HG03342 (cell line): ENCODE measurements at regions not wholly inside any gene's neighbourhood (a gene's known extent, or its start where the extent isn't known, plus 50 kb on each side); places are given as distances from the start of the nearest gene placed in this dataset.

ENCODE experiments used
- ATAC-seq: cut with Tn5 transposase; IDR thresholded peaks from one replicate; pipeline ENCODE4 v1.9.1; 2021; ENCODE audit warnings: mild to moderate bottlenecking, moderate library complexity; ENCODE audit not compliant: unreplicated experiment

DNA sequence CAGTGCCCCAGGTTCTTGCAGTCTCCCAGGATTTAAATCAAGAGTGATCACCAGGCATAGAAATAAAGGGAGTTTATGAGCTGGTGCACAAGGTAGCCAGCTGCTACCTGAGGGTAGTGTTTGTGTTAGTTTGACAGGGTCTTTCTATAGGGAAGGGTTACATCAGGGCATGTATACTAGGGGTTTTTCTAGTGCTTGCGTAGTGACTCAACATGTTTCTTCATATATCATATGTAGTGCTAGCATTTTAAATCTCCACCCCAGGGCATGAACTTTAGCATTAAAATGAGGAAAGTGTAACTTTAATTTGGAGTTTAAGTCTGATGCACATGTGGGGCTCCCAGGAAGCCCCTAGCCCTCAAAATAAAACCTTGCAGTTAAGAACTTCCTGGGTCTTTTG is 86.5 kb upstream of the TNR start:
- ATAC-seq = no peak

DNA sequence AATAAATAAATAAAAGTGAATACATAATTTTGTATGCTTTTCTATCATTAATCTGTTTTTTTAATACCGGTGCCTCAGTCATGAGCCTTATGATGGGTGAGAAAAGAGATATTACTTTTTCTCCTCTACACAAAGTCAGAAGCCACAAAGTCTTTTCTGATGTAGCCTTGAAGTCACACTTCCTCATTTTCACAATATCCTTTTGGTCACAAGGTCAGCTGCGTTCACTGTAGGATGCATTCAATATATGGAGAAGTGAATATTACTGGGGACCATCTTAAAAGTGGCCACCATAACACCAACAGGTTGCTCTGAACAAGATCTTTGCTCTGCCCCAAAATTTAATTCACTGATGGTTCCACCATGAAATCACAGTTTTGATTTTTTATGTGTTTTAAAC is 83.3 kb upstream of the TNR start:
- ATAC-seq = peak; percentile 77

DNA sequence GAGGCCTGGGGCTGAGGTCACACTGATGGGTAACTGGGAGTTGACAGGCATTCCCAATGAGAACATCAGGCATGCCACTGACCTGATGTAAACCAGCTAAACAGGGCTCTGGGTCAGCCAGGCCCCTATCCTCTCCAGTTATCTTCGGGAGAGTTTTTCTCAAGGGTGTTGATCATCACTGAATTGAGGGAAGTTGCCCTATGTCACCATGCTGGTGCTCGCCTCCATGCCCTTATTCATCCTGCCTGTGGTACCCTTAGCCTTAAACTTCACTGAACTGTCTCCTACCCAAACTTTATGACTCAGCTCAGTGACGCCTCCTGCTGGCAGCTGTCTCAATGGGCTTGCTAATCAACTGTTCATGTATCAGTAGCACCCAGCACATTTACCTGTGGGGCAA is 80.7 kb upstream of the TNR start:
- no peak for ATAC-seq

DNA sequence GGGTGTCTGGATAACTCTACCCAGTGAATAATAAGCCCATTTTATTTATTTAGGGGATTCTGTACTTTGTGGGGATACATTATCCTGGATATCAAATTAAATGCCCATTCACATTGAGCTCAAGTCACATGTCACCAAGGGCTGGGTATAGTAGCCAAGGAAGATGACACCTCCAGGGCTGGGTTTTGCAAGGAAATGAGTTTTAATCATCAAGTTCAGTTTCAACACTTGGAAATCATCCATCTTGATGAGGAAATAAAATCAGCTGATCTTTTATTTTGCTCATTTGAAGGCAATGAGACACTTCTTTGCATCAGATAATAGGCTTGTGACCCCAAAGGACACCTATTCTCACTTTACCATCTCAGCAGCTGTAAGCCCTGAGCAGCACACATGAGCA is 80.0 kb upstream of the TNR start:
- ATAC-seq = no peak

DNA sequence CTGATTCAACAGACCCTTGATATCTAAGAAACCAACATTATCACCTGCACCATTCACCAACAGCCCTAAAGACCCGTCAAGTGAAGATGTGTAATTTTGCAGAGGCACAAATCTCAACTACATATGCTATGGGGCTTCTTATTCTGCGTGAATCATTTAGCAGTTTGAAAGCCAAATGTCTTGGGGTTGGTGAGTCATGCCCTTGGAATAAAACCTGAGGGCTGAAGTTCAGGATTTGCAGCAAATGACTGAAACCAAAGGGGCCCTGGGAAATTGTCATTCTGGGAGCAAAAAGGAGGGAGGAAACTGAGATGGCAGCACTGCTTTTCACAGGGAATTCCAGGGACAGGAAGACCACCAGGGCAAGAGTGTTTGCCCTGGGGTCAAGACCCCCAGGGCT is 79.2 kb upstream of the TNR start:
- no peak for ATAC-seq

DNA sequence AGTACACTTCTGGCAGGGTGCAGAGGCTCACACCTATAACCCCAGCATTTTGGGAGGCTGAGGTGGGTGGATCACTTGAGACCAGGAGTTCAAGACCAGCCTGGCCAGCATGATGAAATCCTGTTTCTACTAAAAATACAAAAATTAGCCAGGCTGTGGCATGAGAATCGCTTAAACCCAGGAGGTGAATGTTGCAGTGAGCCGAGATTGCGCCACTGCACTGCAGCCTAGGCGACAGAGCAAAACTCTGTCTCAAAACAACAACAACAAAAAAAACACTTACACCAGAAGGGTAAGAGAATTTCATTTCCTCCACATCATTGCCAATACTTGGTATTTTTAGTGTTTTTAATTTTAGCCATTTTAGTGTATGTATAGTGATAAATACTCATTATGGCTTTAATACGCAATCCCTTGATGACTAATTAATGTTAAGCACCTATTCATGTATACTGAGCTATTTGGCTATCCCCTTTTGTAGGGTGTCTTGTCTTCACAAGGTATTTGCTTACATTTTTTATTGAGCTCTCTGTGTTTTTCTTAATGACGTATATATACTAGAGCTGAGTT is 77.1 kb upstream of the TNR start:
- ATAC-seq = no peak

DNA sequence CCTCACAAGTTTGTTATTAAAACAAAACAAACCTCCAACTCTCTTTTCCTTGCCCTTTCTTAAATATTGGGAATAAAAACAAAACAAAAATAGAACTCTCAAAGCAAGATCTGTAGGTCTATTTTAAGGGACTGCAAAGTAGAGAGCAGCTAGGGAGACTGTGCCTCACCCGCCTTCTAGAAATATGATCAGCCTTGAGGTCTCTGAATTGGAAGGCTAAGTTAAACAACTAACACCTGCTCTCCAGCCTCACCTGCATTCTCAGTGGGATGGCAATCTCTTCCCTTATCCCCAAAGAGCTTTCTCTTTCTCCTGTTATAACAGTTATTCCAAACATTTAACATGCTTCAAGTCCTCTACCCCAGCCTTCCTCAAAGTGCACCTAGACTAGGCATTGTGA is 75.5 kb upstream of the TNR start:
- no peak for ATAC-seq

DNA sequence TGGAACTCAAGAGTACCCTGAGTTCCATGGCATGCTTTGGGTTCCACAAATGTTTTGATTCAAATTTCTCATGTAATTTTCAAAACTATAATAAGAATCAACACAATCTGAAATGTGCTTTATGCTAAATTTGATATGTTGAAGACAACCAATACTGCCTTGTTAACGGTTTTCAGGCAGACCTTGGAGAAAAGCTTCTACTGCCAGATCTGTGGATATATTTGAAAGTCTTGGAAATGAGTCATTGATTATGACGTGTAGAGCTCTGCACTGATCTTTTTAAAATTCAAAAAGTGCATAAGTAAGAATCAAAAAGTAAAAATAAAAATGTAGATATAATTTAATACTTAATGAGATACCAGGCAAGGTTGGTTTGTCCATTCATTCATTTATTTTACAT is 74.0 kb upstream of the TNR start:
- ATAC-seq = no peak

DNA sequence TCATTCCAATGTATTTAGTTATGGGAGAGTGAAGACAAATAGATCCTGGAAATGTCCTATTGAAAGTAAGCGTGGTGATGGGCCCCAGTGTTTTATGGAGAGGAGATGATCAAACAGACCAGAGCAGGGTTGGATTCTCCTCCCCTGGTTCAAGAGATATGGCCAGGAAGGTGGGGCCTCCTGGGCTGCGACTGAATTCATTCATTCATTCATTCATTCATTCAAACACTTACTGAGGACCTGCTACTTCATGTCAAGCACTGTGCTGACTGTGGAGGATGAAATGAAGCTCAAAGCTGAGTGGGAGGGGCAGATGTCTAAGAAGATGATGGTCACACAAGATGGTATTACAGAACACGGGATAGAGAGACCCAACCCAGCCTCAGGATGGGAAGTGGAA is 71.5 kb upstream of the TNR start:
- no peak for ATAC-seq

DNA sequence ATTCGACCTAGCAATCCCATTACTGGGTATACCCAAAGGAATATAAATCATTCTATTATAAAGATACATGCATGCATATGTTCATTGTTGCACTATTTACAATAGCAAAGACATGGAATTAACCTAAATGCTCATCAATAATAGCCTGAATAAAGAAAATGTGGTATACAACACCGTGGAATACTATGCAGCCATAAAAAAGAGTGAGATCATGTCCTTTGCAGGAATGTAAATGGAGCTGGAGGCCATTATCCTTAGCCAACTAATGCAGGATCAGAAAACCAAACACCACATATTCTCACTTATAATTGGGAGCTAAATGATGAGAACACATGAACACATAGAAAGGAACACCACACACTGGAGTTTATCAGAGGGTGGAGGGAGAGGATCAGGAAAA is 69.5 kb upstream of the TNR start:
- no peak for ATAC-seq

DNA sequence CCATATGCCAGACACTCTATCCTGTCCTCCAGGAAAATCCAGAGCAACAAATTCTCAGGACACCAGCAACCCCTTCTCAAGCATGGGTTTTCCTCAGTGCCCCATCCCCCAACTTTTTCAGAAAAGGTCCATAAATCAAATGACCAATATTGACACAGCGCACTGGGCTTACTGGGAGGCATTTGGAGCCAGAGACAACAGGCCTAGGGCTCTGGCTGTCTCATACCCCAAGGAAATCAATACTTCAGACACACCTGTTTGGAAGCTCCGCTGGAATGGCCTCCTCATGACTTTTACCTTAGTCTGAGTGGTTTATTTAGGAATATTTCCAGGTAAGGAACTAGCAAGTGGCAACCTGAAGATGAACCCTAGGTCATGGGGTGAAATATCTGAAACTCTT is 66.9 kb upstream of the TNR start:
- ATAC-seq = no peak

DNA sequence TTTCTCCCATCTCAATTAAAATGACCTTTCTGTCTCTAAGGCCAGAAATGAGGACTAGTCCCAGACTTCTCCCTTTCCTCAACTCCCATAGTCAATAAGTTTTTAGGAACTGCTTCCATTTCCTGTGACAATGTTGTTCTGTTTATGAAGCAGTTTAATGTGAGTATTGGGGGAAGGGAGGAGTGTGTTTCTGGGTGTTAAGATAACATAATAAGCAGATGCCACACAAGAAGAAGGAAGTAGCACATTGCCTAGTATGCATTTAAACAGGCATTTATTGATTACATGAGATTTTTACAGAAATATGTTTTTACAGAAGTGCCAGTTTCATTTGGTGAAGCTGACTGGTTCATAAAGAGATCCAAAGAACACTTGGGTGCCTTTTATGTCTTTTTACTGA is 65.6 kb upstream of the TNR start:
- no peak for ATAC-seq

DNA sequence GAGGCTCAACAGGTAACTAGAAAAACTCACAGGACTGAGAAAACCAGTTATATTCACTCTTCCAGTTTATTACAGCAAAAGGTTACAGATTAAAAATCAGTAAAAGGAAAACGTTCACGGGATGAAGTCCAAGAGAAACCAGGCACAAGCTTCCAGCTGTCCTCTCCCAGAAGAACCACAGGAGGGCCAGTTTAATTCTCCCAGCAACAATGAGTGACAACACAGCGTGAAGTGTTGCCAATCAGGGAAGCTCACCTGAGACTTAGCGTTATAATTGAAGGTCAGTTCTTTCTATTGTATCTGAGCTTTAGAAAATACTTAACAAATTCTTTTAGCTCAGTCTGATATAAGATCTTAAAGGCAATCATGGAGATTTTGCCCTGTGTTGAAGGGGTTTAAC is 65.2 kb upstream of the TNR start:
- no peak for ATAC-seq

DNA sequence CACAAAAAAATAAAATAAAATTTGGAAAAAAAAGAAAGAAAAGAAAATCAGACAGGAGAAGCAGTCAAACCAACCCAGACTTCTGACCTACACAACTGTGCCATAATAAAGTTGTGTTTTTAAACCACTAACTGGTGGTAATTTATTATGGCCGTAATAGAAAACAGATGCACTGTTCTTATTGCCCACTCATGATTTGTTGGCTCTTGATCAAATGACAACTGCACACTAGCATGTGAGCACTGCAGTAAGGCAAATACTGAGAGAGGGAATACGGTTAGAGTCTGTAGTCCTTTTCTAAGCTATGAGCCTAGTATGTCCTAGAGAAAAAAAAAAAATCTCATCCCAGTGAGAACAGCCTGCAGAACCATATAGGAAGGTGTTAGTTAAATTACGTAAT is 61.2 kb upstream of the TNR start:
- no peak for ATAC-seq

DNA sequence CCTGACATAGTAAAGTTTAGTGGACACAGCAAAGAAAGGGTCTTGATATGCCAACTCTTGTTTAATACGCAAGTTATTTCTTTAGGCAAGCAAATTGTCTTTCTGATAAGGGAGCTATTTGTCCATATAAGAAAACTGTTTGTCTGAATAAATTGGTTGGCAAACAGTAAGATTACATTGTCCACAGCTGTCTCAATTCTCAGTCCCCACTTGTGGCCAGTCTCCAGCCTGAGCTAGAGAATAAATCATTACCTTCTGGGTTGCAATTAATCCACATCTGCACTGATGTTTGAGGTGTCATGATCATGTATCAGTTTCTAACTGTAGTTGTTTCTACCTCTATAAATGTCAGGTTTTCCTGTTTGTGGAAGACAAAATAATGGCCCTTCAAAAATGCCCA is 60.0 kb upstream of the TNR start:
- no peak for ATAC-seq

DNA sequence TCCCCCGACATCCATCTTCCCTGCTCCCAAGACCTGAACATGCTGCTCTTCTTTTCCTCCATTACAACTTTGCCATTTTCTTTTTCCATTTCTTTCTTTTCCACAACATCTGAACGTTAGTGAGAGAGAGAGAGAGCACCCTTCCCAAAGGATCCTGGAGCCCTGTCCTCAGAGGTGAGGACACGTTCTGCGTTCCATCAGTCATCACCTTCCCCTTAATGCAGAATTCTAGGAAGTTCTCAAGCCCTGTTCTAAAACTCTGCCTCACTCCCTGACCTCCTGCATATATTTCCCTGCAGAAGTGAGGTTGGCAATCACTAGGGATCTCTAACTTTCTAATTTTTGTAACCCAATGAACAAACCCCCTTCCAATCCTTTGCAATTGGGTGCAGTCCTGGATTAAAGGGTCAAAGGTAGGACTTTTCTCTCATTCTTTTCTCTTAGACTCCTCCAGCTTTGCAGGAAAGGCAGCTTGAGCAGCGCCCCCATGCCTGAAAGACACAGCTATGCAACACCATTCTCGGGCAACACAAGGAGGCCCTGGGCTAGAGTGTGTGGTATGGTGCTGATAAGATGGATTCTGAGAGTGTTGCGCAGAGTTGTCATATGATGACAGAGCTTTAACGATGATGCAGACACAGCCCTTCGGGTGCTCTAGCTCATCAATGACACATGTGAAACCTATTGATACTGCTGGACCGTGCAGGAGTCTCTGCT is 59.2 kb upstream of the TNR start:
- no peak for ATAC-seq

DNA sequence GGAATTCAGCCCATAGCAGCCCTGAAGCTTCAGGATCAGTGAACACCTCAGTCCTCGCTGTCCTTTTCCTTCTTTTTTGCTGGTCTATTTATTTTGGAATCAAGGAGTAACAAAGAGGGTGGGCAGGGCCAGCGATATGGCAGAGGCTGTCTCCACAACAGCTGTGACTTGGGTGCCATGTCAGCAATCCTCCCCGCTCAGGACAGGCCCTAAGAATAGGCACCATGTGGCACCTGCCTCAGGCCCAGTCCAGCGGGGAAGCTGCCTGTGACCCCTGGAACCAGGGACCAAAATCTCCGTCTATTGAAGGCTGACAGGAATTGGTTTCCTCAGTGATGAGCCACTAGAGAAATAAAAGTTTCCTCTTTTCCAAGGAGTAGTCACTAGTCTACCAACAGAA is 58.6 kb upstream of the TNR start:
- no peak for ATAC-seq

DNA sequence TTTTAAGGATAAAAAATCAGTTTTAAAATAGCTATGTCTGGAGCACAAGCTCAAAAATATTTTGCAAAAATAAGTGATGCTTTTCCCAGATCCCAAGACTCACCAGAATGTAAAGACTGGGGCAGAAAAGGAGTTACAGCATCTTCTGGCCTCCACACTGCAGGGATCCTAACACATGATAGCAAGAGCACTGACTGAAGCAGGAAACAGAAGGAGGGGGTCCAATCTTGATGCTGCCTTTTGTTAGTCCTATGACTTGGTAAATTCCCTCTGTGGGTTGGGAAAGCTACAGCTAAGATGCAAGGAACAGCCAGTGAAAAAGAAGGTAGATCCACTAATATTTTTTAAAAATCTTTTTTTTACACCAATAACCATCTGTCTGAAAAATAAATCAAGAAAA is 54.2 kb upstream of the TNR start:
- ATAC-seq = no peak

DNA sequence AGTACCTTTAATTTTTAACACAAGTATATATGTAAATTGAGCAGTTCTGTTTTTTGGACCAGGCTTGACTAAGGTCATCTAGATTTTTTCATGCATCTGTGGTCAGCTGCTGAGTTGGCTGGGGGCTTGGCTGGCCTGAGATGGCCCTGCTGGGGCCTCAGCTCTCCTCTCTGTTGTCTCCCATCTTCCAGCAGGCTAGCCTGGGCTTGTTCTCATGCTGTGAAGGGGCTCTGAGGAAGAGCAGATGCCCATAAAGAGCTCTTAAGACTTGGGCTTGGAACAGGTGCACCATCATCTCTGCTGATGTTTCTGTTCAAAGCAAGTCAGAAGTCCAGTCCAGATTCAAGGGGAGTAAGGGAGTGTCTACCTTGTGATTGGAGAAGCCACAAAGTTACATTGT is 51.2 kb upstream of the TNR start:
- ATAC-seq = no peak

DNA sequence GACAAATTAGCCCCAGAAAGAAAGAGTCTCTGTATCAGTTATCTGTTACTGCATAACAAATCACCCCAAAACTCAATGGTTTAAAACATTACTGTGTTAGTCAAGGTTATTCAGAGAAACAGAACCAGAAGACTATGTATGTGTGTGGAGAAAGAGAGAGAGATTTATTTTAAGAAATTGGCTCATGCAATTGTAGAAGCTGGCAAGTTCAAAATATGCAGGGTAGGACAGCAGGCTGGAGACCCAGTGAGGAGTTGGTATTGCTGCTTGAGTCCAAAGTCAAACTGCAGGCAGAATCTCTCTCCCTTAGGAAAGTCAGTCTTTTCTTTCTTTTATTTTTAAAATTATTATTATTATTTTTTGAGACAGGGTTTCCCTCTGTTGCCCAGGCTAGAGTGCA is 50.2 kb upstream of the TNR start:
- ATAC-seq = no peak
